ENCODE measurements at regions not wholly inside any gene's neighbourhood (a gene's known extent, or its start where the extent isn't known, plus 50 kb on each side); places are given as distances from the start of the nearest gene placed in this dataset.
A peak's percentile ranks its signal among the peaks of the same experiment; 100 is the strongest.
"Not testable (repeated sequence)": the region's sequence is repeated elsewhere in the genome, so short reads cannot be mapped to it uniquely, and the experiment has no call there.

GRCh38 chr7:149707448-149707886 lies 65.9 kb downstream of the ZNF467 start:
- no peak overlapping the region for H3K4me3 ChIP-seq
- intact Hi-C loops (cut with DNase I): no loop called here
- H3K27me3 ChIP-seq: no peaks in the 10 kb centered on the region
- no peak for DNase-seq
- peaks cover 0 to 40% of the 10 kb centered on the region in 2 donors for H3K9me3 ChIP-seq
- no peaks in the 10 kb centered on the region for H3K4me1 ChIP-seq
- H3K36me3 ChIP-seq: no peaks in the 10 kb centered on the region
- no peak for ATAC-seq
- no peak overlapping the region for H3K27ac ChIP-seq
- TF ChIP-seq CTCF (IDR thresholded peaks at IDR 0.05): no peak

GRCh38 chr7:149706398-149706797 lies 67.0 kb downstream of the ZNF467 start:
- no peak overlapping the region for H3K27ac ChIP-seq
- no peak overlapping the region for H3K4me3 ChIP-seq
- ATAC-seq (no peak), DNase-seq (no peak)
- intact Hi-C loops (cut with DNase I): no loop called here
- peaks cover 0 to 36% of the 10 kb centered on the region in 2 donors for H3K9me3 ChIP-seq
- H3K36me3 ChIP-seq: no peaks in the 10 kb centered on the region
- H3K4me1 ChIP-seq: no peaks in the 10 kb centered on the region
- H3K27me3 ChIP-seq: no peaks in the 10 kb centered on the region
- TF ChIP-seq CTCF (IDR thresholded peaks at IDR 0.05): no peak

GRCh38 chr7:149704507-149704906 lies 68.9 kb downstream of the ZNF467 start:
- H3K36me3 ChIP-seq: no peaks in the 10 kb centered on the region

GRCh38 chr7:149703044-149703650 lies 70.2 kb downstream of the ZNF467 start:
- Histone ChIP-seq H3K4me1 (no peaks in the 10 kb centered on the region), H3K27me3 (no peaks in the 10 kb centered on the region), H3K36me3 (no peaks in the 10 kb centered on the region), H3K27ac (no peak overlapping the region), H3K4me3 (no peak overlapping the region), H3K9me3 (peaks cover 0 to 24% of the 10 kb centered on the region in 2 donors)
- no peak for TF ChIP-seq CTCF (IDR thresholded peaks at IDR 0.05)
- DNase-seq (no peak), ATAC-seq (no peak)
- intact Hi-C loops (cut with DNase I): no loop called here

More at GRCh38 chr7:149704507-149704906, 68.9 kb downstream of the ZNF467 start:
- TF ChIP-seq CTCF (IDR thresholded peaks at IDR 0.05): no peak
- ATAC-seq: no peak
- H3K9me3 ChIP-seq: peaks cover 0 to 28% of the 10 kb centered on the region in 2 donors
- H3K27me3 ChIP-seq: no peaks in the 10 kb centered on the region
- no peaks in the 10 kb centered on the region for H3K4me1 ChIP-seq
- no peak overlapping the region for H3K27ac ChIP-seq
- H3K4me3 ChIP-seq: no peak overlapping the region
- DNase-seq: no peak
- intact Hi-C loops (cut with DNase I): no loop called here

GRCh38 chr7:149701495-149702240 lies 71.7 kb downstream of the ZNF467 start:
- Histone ChIP-seq H3K27me3 (no peaks in the 10 kb centered on the region), H3K36me3 (no peaks in the 10 kb centered on the region), H3K4me3 (no peak overlapping the region), H3K4me1 (no peaks in the 10 kb centered on the region), H3K9me3 (peaks cover 0 to 33% of the 10 kb centered on the region in 2 donors), H3K27ac (no peak overlapping the region)
- ATAC-seq: no peak
- peak in 1 of 4 donors; percentile 45 for DNase-seq
- TF ChIP-seq CTCF (IDR thresholded peaks at IDR 0.05): no peak
- intact Hi-C loops (cut with DNase I): no loop called here

- H3K36me3 ChIP-seq; H3K4me1 ChIP-seq; intact Hi-C loops (cut with DNase I); H3K27ac ChIP-seq; DNase-seq; ATAC-seq; H3K4me3 ChIP-seq: not testable (repeated sequence)
- peaks cover 6 to 33% of the 10 kb centered on the region in 2 donors for H3K27me3 ChIP-seq
- peaks cover 0 to 33% of the 10 kb centered on the region in 2 donors for H3K9me3 ChIP-seq
Observed at GRCh38 chr7:149697767-149698166, 75.6 kb downstream of the ZNF467 start.

Measured in left lung (tissue), 4 donors.